ENCODE measurements at regions not wholly inside any gene's neighbourhood (a gene's known extent, or its start where the extent isn't known, plus 50 kb on each side); places are given as distances from the start of the nearest gene placed in this dataset.

- no peak overlapping the region for H3K27ac ChIP-seq
- no peaks in the 10 kb centered on the region for H3K9me3 ChIP-seq (ENCODE audit: severe bottlenecking)
- no peaks in the 10 kb centered on the region for H3K27me3 ChIP-seq (ENCODE audit: insufficient read depth, low read depth, severe bottlenecking)
- H3K36me3 ChIP-seq, result no peaks in the 10 kb centered on the region
- no peak for DNase-seq
- TF ChIP-seq CTCF (IDR thresholded peaks at IDR 0.05; ENCODE audit: low read depth, low read length), result no peak
- no peak overlapping the region for H3K4me3 ChIP-seq (ENCODE audit: low read depth, low read length)
Observed at GRCh38 chr22:26801449-26801848, 144.1 kb downstream of the MIAT start.

DNA sequence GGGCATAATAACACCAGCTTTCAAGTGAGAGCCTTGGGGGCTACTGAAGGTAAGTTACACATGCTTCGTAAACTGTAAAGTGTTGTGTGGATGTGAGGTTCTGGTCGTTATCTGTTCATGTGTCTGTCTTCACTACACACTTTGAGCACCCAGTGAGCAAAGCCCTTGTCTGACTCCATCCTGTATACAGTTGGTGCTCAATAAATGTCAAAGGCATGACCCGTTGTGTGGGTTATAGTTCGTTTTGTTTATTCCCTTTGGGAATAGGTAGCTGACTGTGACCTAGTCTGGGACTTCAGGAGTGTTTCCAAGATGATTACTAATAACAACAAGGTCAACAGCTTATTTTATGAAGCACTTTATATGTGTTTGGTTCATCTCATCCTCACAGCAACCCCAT, 146.9 kb downstream of the MIAT start:
- no peak for DNase-seq
- Histone ChIP-seq H3K27ac (no peak overlapping the region), H3K36me3 (no peaks in the 10 kb centered on the region), H3K9me3 (ENCODE audit: severe bottlenecking) (peaks cover 4% of the 10 kb centered on the region), H3K27me3 (ENCODE audit: insufficient read depth, low read depth, severe bottlenecking) (no peaks in the 10 kb centered on the region), H3K4me3 (ENCODE audit: low read depth, low read length) (no peak overlapping the region)
- no peak for TF ChIP-seq CTCF (IDR thresholded peaks at IDR 0.05; ENCODE audit: low read depth, low read length)

DNA sequence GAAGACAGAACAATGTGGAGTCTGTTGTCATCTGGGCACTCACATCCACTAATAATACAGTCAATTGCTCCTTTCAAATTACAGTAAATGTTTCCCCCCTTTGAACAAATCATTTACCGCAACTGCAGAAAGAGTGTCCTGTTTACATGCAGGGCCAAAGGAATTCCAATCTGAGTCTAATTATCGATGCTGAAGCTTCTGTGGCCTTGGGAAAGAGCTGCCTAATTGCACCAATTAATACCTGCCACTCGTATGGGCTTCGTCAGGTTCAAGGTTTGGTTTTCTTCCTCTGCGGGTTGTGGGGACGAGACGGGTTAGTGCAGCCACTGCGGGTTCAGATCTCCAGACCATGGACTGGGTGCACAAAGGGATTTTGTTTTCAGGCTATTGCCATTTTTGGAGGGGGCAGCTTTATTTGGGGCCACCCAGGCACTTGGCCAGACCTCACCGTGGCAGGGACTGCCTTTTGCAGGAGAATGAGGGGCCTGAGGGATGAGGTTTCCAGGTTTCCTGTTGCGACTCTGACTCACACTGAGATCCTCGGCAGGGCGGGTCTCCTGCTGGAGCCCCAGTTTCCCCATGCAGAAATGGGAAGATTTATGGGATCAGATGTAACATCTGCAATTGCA, 147.6 kb downstream of the MIAT start:
- TF ChIP-seq CTCF (IDR thresholded peaks at IDR 0.05; ENCODE audit: low read depth, low read length), result no peak

GRCh38 chr22:26806445-26807175, 149.2 kb downstream of the MIAT start:
- Histone ChIP-seq H3K9me3 (ENCODE audit: severe bottlenecking) (peaks cover 4% of the 10 kb centered on the region), H3K27me3 (ENCODE audit: insufficient read depth, low read depth, severe bottlenecking) (no peaks in the 10 kb centered on the region), H3K27ac (no peak overlapping the region), H3K4me3 (ENCODE audit: low read depth, low read length) (no peak overlapping the region), H3K36me3 (no peaks in the 10 kb centered on the region)
- TF ChIP-seq CTCF (IDR thresholded peaks at IDR 0.05; ENCODE audit: low read depth, low read length), result no peak
- DNase-seq, result no peak

More for the DNA sequence above, 147.6 kb downstream of the MIAT start:
- Histone ChIP-seq H3K27ac (no peak overlapping the region), H3K9me3 (ENCODE audit: severe bottlenecking) (peaks cover 4% of the 10 kb centered on the region), H3K27me3 (ENCODE audit: insufficient read depth, low read depth, severe bottlenecking) (no peaks in the 10 kb centered on the region), H3K36me3 (no peaks in the 10 kb centered on the region), H3K4me3 (ENCODE audit: low read depth, low read length) (no peak overlapping the region)
- no peak for DNase-seq

DNA sequence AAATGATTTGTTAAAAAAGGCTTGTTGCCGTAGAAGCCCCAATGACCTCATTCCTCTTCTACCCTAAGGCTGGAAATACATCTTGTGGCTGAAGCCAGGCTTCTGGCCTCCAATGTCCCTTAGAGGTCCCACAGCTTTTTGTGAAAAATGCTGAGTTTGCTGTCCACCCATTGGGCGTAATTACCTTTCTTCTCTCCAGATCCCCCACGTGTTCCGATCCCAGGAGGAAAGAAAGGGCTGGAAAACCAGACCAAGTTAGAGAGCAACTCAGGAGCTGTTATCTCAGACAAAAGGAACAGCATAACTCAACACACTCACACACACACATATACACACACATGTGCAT, 154.2 kb downstream of the MIAT start:
- Histone ChIP-seq H3K4me3 (ENCODE audit: low read depth, low read length) (no peak overlapping the region), H3K27ac (no peak overlapping the region), H3K36me3 (no peaks in the 10 kb centered on the region), H3K27me3 (ENCODE audit: insufficient read depth, low read depth, severe bottlenecking) (no peaks in the 10 kb centered on the region), H3K9me3 (ENCODE audit: severe bottlenecking) (peaks cover 4% of the 10 kb centered on the region)
- no peak for DNase-seq
- no peak for TF ChIP-seq CTCF (IDR thresholded peaks at IDR 0.05; ENCODE audit: low read depth, low read length)
